ENCODE measurements at regions not wholly inside any gene's neighbourhood (a gene's known extent, or its start where the extent isn't known, plus 50 kb on each side); places are given as distances from the start of the nearest gene placed in this dataset.

DNA sequence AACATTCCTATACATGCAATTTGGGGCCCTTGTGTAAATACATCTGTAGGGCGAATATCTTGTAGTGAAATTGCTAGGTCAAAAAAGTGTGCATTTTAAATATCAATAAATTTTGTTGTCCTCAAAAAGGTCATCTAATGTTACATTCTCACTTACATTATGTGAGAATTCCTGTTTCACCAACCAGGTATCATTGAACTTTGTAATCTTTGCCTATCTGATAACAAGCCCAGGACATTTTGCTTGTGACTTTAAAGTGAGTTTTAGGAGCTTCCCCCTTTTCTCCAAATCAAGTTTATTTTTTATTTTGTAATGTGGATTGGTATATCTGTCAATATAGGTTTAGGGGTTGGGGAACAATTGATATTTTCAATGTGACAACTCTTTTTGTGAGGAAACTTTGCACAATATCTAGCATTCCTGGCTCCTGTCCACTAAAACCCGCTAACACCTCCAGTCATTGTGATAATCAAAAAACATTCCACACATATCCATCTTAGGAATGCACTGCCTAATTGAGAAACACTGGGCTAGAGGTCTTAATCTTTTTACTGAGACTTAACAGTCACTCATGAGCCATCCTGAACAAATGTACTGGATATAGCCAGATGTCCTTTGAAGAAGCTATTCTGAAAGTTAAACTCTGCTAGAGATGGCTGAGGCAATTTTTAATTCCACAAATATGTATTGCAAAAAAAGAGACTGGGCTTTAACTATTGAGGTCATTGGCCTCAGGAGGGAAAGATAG, 72.5 kb upstream of the SLC1A1 start:
- TF ChIP-seq, protein P1, sequence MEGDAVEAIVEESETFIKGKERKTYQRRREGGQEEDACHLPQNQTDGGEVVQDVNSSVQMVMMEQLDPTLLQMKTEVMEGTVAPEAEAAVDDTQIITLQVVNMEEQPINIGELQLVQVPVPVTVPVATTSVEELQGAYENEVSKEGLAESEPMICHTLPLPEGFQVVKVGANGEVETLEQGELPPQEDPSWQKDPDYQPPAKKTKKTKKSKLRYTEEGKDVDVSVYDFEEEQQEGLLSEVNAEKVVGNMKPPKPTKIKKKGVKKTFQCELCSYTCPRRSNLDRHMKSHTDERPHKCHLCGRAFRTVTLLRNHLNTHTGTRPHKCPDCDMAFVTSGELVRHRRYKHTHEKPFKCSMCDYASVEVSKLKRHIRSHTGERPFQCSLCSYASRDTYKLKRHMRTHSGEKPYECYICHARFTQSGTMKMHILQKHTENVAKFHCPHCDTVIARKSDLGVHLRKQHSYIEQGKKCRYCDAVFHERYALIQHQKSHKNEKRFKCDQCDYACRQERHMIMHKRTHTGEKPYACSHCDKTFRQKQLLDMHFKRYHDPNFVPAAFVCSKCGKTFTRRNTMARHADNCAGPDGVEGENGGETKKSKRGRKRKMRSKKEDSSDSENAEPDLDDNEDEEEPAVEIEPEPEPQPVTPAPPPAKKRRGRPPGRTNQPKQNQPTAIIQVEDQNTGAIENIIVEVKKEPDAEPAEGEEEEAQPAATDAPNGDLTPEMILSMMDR (conservative IDR thresholded peaks at IDR 0.05; ENCODE audit: low read length) = no peak
- TF ChIP-seq EZH2phosphoT487 (IDR thresholded peaks at IDR 0.05; ENCODE audit: borderline replicate concordance) = no peak

Data from Loucy (cell line).